ENCODE measurements at regions not wholly inside any gene's neighbourhood (a gene's known extent, or its start where the extent isn't known, plus 50 kb on each side); places are given as distances from the start of the nearest gene placed in this dataset.

DNA sequence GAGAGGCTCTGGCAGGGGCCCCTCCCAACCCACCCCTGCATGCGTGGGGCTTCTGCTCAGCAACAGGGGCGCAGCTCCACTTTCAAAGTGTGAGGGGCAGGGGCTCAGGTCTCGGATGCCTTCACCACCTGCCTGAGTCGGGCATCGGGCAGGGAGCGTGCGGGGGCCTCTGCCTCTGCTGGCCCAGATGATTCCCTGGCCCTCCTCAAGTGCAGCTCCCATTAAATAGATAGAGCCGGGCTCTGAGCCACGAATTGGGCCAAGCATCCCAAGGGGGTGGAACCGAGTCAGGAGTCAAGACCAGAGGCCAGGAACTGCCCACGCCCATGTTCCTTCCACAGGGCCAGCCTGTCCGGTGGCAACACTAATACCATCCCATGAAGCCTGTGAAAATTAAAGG lies 108.9 kb upstream of the FAM20C start:
- TF ChIP-seq CTCF (conservative IDR thresholded peaks at IDR 0.05; ENCODE audit: low read depth, low read length): no peak
- no peak for TF ChIP-seq POLR2A (IDR thresholded peaks at IDR 0.05; ENCODE audit: low read depth, low read length)
- TF ChIP-seq USF2 (IDR thresholded peaks at IDR 0.05; ENCODE audit: low read depth, low read length): no peak
- TF ChIP-seq SMC3 (IDR thresholded peaks at IDR 0.05; ENCODE audit: low read depth, low read length): no peak
- TF ChIP-seq RAD21 (IDR thresholded peaks at IDR 0.05; ENCODE audit: low read length): no peak
- no peak for TF ChIP-seq CEBPB (IDR thresholded peaks at IDR 0.05; ENCODE audit: low read depth, low read length)
- no peak for TF ChIP-seq MAZ (IDR thresholded peaks at IDR 0.05; ENCODE audit: borderline replicate concordance, low read depth, low read length)
- no peak for TF ChIP-seq BHLHE40 (IDR thresholded peaks at IDR 0.05; ENCODE audit: low read depth, low read length)
- no peak for TF ChIP-seq RCOR1 (IDR thresholded peaks at IDR 0.05; ENCODE audit: insufficient replicate concordance, low read length)

All from IMR-90 (cell line).